GM21381 (cell line): ENCODE measurements at regions not wholly inside any gene's neighbourhood (a gene's known extent, or its start where the extent isn't known, plus 50 kb on each side); places are given as distances from the start of the nearest gene placed in this dataset.

Source experiments
- ATAC-seq: cut with Tn5 transposase; IDR thresholded peaks from one replicate; pipeline ENCODE4 v1.9.1; 2021; ENCODE audit warnings: mild to moderate bottlenecking, moderate library complexity; ENCODE audit not compliant: unreplicated experiment

DNA sequence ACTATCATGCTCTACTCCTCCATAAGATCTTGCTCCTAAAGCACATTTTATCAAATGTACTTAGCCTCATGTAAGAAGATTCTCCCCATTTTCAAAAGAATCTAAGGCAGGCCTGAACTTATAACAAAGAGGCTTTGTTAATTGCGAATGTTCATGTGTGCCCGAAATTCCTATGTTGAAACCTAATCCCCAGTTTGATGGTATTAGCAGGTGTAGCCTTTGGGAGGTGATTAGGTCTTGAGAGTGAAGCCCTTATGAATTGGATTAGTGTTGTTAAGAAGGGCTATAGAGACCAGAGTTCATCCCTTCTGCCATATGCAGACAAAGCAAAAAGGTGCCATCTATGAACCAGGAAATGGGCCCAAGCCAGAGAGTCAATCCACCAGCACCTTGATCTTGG lies 234.5 kb downstream of the PAX3 start:
- ATAC-seq = no peak

DNA sequence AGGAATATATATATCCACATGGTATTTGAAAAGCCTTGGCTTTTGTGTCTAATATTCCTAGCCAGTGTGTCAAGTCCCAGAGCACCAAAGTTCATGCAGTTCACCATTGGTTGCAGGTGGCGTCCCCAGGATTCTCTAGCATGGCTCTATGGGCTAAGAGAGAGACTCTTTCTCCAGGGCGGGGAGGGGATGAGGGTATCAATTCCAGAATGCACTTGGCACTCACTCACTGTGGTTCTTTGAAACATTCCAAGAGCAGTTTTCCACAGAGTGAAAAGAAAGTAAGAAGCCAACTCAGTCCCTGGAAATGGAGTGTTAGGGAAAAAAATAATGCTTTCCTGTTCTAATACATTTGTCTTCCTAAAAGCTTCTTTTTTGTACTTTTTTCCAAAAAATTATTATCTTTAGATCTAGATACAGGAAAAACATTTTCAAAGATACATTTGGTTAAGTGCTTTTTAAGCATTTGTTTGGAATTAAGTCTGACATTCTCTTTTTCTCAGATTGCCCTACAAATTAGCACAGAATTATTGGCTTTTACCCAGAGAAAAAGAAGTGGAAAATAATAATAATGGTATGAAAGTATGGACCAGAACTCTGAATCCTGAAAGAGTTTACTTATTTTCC lies 239.9 kb downstream of the PAX3 start:
- no peak for ATAC-seq

DNA sequence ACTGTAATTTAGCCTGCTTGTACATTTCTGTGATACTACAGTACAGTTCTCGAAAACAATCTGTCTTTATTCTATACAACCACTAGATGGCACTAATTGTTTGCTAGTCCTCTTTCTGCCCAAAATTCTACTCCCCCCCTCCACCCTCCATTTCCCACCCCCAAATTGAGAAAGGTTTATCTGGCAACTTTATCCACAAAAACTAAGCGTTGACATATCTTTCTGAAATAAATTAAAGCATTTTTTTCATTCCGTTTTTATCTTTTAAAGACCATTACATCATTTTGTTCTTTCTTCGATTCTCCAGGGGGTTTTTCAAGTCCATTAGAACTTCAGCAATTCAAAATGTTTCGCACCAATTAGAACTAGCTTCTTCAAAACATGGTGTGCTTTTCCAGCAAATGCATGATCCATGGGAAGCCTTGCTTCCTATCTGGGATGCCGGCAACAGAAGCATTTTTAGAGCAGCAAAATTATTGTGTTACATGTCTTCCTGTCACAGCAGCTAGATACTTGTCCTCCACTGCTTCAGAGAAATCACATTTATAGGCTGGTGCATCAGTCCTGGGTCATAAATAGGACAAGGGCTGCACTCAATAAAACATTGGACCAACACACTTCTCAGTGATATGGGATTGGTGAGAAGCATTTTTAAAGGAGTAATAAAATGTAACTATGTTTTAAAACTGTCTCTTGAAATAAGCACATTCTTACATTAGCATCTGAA lies 241.3 kb downstream of the PAX3 start:
- no peak for ATAC-seq

DNA sequence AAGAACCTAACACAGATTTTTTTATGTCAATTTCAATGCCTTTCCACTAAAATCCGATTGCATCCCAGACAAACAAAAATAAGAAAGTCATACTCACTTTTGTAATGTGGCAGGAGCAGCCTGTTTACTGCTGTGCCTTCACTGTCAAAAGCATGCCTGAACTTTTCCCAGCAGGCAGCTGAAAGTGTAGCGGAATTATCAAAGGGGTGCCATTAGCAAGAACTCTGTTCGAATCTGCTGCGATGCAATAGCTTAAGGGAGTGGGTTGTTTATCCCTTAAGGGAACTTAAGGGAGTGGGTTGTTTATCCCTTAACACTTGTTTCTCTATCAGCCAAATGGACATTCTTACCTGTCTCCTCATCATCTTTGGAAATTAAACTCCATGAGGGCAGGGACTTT lies 243.5 kb downstream of the PAX3 start:
- ATAC-seq = no peak

DNA sequence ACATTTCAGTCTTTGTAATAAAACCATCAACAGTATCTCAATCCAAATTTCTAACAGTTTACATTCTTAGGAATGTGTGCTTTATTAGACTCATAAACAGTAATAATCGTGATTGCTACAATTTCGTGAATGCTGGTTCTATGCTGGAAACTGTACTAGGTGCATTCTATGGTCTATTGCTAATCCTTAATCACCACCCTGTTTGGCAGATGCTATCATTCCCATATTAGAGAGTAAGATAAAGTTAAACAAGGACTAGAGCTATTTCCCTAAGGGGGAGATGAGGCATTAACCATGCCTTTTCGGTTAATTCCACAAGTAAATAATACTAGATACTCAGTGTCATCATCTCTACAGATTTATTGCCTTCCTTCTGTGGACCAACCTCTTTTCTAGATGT lies 244.0 kb downstream of the PAX3 start:
- ATAC-seq = no peak

DNA sequence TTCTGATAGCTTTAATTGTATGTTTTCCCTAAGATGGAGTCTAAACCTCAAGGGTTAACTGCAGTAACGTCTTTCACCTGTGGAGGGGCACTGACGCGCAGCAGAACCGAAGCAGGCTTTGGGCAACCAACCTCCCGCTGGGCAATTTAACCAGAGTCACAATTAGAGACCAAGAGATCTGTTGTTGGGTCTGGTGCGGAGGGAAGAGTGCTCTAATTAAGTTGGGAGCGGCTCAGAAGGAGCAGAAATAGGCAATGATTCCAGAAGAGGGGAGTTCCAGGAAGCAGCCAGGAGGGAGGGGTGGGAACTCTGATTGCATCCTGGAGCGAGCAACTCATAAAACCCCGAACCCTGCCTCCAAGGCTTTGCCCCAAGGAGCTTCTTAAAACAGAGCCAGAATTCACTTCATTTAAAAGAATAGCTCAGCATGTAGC lies 245.8 kb downstream of the PAX3 start:
- ATAC-seq = no peak

DNA sequence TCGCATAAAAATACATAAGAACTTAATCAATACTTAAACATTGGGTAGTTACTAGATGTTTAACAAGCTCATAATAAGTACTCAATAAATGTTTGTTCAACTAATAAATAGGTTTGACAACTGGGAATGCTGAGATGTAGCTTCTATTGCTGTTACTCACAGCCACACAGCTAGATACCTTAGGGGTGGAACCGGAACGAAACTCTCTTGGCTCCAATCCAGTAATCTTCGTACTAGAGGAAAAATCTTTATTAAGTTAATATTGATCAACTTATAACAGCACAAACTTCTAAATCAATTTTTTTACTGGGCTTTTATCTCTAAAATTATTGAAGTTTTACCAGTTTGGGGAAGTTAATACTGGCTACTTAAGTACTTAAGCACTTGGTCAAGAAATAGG lies 247.8 kb downstream of the PAX3 start:
- ATAC-seq = no peak

DNA sequence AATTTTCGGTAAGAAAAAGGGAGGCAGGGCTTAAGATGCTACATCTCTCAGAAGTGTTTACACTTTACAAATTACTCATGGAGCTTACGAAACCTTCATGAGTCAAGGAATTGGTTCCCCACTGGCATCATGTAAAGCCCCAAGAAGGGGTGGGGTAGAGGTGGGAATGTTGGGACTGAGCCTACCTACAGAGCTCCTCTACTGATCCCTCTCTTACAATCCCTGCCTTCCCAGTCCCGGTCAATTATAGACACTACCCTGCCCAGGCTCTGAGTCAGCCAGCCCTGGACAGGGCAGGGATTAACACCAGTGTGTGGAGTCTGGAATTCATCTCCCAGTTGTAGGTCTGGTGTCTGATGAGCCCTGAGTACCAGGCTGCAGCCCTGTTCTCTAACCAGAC lies 248.9 kb downstream of the PAX3 start:
- ATAC-seq = no peak

DNA sequence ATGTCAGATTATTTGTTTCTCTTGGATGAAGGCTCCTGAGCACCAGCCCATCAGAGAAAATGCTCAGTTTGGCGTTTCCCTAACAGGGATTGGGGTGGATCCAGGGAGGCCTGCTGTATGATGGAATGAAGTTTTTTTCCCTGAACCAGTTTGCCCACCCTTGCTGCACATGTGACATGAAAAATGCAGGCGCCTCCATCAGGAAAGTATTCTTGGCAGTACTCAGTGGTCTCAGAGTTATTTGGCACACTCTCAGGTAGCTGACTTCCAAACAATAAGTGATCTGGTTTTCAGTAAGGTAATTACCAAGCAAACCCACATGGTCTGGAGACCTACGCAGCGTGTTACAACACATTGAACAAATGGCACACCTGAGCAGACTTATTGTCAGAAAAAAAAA lies 254.9 kb downstream of the PAX3 start:
- no peak for ATAC-seq

DNA sequence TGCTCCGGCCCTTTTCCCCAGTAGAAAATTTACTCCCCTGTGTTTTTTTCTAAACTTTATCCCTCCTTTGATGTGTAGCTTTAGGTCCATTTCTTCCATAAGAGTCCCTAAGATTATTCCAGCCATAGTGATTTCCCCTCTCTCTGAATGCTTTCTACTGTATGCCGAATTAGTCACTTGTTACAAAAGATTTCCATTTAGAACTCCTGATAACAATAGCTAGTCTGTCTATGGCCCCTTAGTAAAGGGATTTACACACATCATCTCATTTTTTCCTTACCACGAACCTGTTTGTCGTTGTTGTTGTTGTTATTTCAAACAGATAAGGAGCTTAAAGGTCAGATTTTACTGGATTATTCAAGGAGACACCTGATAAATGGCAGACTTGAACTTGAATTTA lies 256.1 kb downstream of the PAX3 start:
- no peak for ATAC-seq

DNA sequence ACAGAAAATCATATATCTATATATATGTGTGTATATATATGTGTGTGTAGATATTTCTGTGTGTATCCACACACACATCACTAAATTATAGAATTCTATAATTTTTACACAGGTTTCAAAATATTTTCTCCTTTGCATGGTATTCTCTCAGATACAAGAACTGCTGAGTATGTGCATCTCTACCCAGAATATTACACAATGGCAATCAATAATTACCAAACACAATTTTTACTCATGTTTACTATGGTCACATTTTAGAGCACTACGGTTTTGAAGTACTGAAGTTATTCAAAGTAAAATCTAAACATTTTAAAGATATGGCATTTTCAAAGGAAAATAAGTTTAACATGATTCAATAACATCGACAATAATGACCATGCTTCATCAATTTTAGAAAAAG lies 258.5 kb downstream of the PAX3 start:
- no peak for ATAC-seq

DNA sequence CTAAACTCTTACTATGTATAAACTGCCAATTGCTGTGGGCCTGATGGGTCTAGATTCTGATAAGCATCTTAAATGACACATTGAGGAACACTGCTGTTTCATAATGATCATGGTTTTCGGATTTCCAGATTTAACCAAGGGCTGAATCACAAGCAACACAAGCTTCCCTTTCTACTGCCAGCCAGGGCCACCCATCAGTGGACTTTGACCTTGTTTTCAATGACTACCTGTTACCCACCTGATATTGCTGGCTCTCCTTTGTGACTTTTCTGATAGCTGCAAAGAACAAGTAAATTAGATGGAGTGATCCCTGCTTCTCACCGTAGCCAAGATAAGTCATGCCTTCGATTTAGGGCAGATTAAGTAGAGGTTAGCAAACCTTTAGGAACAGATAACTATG lies 259.0 kb downstream of the PAX3 start:
- ATAC-seq = no peak

DNA sequence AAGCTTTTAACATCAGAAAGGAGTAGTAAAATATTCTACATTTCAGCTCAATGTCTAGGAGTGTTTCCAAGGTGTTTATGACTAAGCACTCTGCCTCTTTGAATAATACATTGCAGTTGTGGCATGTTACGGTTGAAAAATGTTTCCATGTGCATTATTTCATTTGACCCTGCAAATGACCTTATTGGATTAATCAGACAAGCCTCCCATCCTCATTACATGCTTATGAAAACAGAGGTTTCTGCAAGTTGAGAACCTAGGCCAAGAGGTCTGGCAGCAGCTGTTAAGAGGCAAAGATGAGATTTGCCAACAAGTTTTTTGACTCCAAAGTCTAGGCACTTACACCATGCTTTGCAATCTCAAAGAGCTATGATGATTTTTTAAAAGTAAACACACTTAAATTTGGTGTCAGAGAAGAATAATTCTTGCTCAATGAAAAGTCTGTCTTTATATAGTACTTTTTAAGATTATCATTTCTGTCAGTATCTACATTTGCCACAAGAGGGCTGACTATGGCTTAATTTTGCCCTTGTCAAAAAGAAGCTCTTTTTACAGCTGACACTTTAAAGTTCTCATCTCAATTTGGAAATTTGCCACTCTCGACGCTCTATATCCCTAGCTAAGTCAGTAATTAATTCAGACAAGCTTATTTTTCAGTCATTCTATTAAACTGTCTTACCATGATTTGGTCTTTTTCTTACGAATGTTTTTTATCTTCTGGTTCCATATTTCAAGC lies 260.6 kb downstream of the PAX3 start:
- no peak for ATAC-seq

DNA sequence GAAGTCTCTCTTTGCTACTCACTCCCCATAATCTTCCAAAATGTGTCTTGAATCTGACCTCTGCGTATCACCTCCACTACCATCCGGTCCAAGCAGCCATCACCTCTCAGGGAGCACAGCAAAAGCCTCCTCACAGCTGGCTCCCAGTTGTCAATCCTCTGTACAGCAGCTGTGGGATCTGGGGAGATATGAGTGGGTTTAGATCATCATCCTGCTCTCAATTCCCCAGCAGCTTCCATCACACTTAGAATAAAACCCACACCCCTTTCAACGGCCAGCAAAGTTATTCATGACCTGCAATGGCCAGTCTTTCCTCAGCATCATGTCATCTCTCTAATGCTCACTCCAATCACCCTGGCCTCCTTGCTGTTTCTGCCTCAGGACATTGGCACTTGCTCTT lies 261.6 kb downstream of the PAX3 start:
- ATAC-seq = no peak

DNA sequence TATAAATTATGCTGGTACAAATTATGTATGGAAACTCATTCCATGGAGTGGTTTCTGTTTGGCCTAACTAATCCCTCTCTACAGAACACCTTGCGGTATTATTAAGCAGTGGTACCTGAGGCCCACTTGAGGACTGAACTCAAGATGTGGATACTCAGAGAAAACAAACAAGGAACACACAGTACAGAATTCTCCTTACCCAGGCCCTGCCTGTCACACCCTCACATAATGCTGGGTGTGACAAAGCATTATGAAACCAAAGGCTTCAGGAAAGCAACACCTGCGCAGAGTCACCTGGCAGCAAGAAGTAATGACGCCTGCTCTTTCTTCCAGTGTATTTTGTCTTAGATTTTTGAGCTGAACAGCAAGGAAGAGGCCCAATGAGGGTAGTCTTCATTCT lies 264.7 kb downstream of the PAX3 start:
- ATAC-seq = no peak

DNA sequence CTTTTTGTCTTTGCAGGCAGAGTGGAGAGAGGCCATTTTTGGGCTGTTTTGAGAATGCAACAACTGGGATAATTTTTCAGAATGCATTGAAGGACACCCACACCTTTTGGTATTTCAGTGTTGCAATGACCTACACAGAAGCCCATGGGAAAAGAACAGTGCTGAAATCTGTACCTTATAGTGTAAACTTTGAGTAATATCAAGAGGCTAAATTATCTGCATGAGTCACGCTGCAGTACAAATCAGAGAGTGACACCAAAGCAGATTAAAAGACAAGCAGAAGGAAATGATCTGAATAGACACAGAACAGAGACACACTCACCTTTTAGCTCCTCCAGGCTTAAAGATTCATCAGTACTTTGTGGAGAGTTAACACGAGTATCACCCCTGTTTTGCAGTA lies 265.3 kb downstream of the PAX3 start:
- no peak for ATAC-seq

DNA sequence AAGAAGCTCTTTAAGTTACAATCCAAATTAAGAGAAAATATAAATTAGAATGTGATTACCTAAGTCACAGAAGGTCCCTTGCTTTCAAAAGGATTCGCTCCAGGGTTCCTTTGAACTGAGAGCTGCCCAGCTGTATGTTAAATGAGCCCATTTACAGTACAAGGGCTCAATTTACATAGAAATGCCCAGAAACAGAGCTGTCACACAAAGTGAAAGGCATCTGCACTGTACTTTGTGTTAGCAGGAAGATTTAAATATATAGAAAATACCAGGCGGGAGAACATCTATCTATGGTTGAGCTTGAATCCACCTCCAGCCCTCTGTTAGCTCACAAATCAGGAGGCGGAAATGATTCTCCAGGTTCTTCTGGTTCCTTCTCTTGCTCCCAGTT lies 272.9 kb downstream of the PAX3 start:
- ATAC-seq = no peak

DNA sequence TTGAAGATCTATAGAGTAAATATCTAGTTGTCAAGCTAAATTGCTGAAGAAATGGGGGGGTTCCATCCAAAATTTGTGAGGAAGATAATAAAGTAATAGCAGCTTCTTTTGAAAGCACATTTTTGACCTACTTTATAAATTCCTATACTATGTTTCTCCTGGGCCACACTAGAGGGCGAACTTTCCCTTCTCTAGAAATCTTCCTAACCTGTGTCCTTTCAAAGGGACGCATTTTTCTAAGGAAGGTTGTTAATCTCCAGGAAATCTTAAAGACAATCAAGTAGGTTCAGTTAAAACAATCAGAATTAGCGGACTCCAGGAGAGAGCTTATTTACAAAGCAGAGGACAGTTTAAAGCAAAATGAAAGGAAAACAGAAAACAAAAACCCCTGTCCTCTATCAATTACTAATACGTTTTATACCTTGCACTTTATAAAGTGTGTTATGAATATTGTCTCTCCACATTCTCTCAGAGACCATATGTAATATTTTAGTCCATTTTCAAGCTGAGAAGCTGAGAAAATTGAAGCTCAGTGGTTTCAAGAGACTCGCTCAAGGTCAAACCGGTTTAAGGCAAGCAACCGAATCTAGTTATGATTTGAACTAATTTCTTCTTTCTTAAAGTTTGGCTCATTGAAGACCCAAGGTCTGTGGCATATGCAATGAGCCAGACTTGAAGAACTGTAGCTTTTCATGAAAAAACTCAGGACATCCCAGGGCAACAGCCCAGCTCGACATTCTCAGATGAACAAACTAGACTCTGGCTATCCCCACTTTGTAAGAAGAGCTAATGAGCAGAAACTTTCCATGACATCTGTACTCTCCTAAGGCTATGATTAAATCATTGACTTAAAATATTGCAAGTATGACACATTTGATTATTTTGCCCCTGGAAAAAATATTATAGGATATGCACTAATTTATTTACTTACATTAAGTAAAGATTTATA lies 273.6 kb downstream of the PAX3 start:
- no peak for ATAC-seq

DNA sequence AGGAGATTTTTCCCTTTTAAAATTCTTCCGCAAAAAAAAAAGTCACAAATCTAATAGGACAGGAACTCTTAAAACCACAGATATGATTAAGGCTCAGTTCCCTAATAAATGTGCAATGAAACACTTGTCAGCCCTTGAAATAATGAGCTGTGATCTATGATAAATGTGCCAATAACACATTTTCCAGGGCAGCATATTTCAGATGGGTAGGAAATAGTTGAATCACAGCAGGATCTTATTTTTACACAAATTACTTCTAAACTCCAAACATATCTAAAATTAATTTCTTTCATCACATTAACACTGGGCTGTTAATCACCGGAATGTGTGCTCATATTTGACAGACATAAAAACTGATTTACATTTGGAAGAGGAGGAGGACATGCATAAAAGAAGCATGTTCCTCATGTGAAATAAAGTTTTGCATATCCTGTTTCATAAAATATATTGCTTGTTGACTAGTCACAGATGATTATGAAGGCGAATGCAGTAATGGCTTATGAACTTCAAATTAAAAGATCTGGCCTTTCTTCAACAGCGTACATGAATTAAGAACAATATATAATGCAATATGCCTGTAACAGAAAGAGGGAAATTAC lies 281.4 kb downstream of the PAX3 start:
- no peak for ATAC-seq

DNA sequence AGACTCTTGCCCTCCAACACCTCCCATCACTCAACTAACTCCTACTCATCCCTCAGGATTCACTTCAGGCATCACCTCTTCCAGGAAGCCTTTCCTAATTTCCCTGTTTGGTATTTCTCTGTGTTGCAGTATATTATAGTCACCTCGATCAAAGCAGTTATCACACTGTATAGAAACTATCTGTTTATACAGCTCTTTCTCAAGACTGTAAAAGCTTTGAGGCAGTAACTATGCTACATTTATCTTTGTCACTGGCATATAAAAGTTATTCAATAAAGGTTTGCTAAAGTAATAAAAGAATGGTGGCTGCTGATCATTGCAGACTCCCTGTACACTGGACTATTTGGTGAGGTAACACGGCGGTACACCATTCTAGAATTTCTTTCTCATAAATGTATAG lies 284.9 kb downstream of the PAX3 start:
- no peak for ATAC-seq

DNA sequence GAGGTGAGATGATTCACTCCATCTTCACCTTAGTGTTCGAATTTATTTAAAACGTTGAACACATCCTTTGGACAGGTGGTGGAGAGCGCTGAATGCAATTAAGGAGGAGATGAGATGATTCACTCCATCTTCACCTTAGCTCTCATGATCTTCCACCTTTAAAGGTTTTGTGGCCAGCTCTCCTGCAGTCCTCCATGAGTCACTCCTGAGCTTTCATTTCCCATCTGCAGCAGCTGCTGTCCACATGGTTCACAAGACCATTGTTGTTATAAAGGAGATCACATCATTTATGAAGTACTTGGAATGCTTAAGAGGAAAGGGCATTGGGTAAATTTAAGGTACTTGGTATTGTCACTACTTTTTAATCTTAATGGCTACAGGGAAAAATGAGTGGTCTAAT lies 298.5 kb downstream of the PAX3 start:
- no peak for ATAC-seq
